ENCODE measurements at regions not wholly inside any gene's neighbourhood (a gene's known extent, or its start where the extent isn't known, plus 50 kb on each side); places are given as distances from the start of the nearest gene placed in this dataset.

GRCh38 chr7:16978358-16979244 is 96.8 kb upstream of the AGR3 start:
- no peak for DNase-seq (ENCODE audit: low read depth in 2 of 2)

- DNase-seq (ENCODE audit: low read depth in 2 of 2) = no peak
These were observed 98.8 kb upstream of the AGR3 start for GRCh38 chr7:16980539-16980938.

DNA sequence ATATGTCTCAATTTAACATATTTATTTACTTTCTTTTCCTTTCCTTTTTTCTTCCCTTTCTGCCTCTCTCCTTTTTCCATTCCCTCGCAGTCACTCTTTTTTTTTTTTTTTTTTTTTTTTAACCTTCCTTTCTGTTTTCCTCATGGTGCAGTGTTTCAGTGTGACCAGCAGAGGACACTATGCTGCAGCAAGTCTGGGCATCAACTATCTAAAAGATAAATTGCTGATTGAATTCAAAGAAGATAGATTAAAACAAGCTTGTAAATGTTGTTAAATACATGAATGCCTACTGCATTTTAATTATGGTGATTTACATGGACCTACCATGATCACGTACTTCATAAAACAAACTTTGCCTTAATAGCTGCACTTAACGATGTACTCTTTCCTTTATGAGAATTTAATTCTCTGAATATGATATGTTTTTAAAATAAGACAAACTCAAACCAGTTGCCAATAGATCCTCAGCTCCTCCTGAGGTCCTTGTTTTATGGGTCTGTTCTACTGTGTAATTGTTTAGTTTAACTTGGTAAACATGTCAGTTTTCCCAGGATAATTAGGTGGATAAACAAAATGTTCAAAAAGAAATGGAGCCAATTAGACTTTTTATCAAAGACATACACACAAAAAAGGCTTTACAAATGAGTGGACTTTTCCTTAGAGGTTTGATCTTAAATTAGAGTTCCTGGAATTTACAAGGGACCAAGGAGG is 101.0 kb upstream of the AGR3 start:
- no peak for DNase-seq (ENCODE audit: low read depth in 2 of 2)

DNA sequence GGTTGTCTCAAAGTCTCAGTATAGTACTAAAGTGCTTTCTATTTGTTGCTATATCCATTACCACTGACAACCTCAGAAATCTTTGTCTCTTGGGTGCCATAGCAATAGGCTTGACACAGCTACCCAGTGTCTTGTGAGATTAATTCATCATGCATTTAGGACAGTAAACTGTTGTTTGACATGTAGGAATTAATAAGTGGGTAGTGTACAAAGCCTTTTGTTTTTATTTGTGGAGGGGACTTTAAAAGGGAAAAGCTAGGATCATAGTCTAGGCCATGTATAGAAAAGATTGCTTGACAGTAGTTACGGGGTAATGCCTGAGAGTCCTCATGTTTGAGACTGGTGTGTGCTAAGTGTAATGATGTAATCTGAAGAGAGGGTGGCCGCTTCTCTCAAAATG is 102.6 kb upstream of the AGR3 start:
- no peak for DNase-seq (ENCODE audit: low read depth in 2 of 2)

GRCh38 chr7:16985621-16986020 is 103.8 kb upstream of the AGR3 start:
- DNase-seq (ENCODE audit: low read depth in 2 of 2) = no peak

DNA sequence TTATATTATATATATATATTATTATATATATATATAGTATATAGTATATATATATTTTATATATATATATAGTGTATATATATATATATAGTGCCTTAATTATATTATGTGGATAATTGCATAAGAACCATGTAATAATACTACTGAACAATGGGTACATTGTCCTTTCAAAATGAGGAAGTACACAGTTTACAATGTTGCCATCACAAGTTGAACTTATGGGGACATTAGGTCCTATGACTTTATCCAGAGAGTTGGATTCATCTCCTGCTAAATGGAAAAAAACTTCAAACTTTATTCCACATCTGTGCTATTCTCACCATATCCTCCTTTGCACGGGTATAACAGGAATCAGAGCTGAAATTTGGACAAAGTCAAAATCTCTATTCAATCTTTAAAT is 105.0 kb upstream of the AGR3 start:
- no peak for DNase-seq (ENCODE audit: low read depth in 2 of 2)

- DNase-seq (ENCODE audit: low read depth in 2 of 2) = no peak
These were observed 108.1 kb upstream of the AGR3 start for GRCh38 chr7:16989811-16990413.

DNA sequence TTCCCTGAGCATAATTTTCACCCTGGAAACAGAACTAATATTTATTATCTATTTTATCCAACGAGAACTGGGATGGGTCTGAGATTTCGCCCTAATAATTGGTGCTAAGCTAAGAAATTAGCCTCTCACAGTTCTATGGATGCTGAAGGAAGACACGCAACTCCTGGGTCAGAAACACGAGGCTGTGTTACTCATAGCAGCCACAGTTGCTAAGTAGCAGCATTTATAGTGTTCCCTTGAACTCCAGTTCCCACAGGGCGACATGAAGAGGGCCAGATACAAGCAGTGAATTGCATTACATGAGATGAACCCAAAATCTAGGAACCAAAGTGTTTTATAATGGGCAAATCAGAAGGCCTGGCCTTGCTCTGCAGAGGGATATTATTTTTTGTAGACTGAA is 109.8 kb upstream of the AGR3 start:
- no peak for DNase-seq (ENCODE audit: low read depth in 2 of 2)

GRCh38 chr7:16993543-16993942 is 111.8 kb upstream of the AGR3 start:
- no peak for DNase-seq (ENCODE audit: low read depth in 2 of 2)

GRCh38 chr7:16998481-16999051 is 116.8 kb upstream of the AGR3 start:
- DNase-seq (ENCODE audit: low read depth in 2 of 2) = no peak

DNA sequence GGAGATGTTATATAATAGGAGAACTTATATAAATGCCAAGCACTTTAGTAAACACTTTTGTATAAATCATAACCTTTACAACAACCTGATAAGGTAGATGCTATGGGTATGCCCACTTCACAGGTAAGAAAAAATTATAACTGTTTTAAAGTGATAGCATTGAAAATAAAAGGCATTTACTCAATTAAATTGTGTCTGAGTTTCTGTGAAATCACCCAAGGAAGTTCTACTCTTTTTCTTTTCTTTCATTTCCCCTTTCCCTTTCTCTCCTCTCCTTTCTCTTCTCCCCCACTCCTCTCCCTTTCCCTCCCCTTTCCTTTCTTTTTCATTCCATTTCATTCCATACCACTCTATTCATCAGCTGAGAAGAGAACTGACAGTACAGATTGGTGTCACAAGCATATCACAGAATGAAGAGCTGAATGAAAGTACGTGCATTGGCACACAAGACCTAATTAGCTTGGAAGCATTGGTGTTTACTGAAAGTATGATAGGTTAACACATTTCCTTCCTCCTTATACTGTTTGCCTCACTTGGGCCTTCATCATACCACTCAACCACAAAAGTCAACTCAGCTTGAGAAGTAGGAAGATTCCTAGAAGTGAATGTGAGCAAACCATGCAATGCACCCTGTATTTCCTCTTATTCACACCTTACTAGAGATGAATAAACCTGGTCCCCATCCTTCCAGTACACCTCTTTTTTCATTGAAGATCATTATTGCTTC is 117.9 kb upstream of the AGR3 start:
- DNase-seq (ENCODE audit: low read depth in 2 of 2) = no peak

- DNase-seq (ENCODE audit: low read depth in 2 of 2) = no peak
These were observed 123.5 kb upstream of the AGR3 start for GRCh38 chr7:17005271-17005670.

DNA sequence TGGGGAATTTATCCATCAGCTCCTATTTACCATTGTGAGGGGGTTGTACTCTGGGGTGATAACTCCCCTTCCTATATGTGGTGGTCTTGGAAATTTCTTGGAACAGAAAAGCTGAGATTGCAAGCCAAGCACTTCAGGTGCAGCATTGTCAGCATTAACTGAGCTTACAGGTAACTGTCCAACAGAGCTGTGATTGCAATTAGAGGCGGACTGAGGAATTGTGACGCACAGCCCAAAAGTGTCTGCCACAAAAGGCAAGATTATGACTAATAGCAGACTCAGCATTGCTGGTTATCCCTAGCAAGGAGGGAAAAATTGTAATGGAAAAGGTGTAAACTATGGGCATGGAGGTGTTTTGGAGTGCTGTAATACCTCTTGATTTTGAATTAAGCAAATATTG is 126.1 kb upstream of the AGR3 start:
- DNase-seq (ENCODE audit: low read depth in 2 of 2) = no peak

GRCh38 chr7:17009007-17009719 is 127.4 kb upstream of the AGR3 start:
- DNase-seq (ENCODE audit: low read depth in 2 of 2) = no peak

GRCh38 chr7:17009933-17010332 is 128.2 kb upstream of the AGR3 start:
- no peak for DNase-seq (ENCODE audit: low read depth in 2 of 2)

DNA sequence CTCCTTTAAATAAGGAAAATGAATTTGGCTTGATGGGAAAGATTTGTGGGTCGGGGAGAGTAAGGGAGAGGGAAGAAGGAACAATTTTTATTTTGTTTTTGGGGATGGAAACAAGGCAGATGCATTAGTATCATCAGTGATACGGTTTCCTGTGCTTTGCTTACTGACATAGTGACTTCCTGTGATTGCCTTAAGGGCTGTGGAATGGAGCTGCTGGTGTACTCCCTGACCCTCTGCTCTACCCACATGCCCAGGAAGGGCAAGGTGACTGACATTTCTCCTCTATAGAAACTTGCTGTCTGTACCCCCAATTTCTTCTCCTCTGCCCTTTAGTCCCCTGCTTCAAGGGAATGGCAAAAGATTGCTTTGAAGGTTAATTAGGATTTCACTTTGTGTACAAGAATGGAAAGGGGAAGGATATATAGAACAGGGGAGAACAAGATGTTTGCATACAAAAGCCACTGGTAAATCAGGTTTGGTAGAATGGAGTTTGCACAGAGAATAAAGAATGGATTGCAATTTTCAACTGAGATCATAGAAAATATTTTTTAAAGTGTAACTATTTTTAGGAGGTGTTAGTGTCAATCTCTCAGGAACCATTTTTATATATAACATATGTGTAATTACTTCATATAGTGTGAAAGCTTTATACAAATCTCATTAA is 129.0 kb upstream of the AGR3 start:
- no peak for DNase-seq (ENCODE audit: low read depth in 2 of 2)

GRCh38 chr7:17013204-17013603 is 131.4 kb upstream of the AGR3 start:
- no peak for DNase-seq (ENCODE audit: low read depth in 2 of 2)

- DNase-seq (ENCODE audit: low read depth in 2 of 2) = no peak
These were observed 132.9 kb upstream of the AGR3 start for GRCh38 chr7:17014686-17015085.

GRCh38 chr7:17015598-17016031 is 133.8 kb upstream of the AGR3 start:
- no peak for DNase-seq (ENCODE audit: low read depth in 2 of 2)

- DNase-seq (ENCODE audit: low read depth in 2 of 2) = no peak
These were observed 134.7 kb upstream of the AGR3 start for GRCh38 chr7:17016402-17017010.
